ENCODE measurements at regions not wholly inside any gene's neighbourhood (a gene's known extent, or its start where the extent isn't known, plus 50 kb on each side); places are given as distances from the start of the nearest gene placed in this dataset.

DNA sequence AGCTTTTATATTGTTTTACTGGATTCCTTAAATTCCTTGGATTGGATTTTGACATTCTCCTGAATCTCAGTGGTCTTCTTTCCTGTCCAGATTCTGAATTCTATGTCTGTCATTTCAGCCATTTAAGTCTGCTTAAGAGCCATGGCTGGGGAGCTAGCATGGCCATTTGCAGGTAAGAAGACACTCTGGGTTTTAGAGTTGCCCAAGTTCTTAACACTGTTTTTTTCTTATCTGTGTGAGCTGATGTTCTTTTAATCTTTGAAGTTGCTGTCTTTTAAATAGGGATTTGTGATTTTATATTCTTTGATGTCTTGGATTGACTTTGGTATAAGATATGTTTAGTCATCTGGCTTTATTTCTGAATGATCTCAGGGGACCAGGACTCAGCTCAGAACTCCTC, 677.2 kb downstream of the CCDC85A start:
- no peaks in the 10 kb centered on the region; a peak in 1 of 7 replicates for H3K36me3 Mint-ChIP-seq (ENCODE audit: insufficient read depth in 1 of 3, low read depth in 3 of 3)
- TF ChIP-seq, protein P1, sequence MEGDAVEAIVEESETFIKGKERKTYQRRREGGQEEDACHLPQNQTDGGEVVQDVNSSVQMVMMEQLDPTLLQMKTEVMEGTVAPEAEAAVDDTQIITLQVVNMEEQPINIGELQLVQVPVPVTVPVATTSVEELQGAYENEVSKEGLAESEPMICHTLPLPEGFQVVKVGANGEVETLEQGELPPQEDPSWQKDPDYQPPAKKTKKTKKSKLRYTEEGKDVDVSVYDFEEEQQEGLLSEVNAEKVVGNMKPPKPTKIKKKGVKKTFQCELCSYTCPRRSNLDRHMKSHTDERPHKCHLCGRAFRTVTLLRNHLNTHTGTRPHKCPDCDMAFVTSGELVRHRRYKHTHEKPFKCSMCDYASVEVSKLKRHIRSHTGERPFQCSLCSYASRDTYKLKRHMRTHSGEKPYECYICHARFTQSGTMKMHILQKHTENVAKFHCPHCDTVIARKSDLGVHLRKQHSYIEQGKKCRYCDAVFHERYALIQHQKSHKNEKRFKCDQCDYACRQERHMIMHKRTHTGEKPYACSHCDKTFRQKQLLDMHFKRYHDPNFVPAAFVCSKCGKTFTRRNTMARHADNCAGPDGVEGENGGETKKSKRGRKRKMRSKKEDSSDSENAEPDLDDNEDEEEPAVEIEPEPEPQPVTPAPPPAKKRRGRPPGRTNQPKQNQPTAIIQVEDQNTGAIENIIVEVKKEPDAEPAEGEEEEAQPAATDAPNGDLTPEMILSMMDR (conservative IDR thresholded peaks at IDR 0.05) = no peak
- H4K20me1 ChIP-seq (ENCODE audit: control insufficient read depth, insufficient read depth, insufficient read length) = no peaks in the 10 kb centered on the region
- no peak for DNase-seq
- no peaks in the 10 kb centered on the region for H3K4me1 ChIP-seq (ENCODE audit: insufficient read depth, low read length)
- no peaks in the 10 kb centered on the region for H3K79me1 ChIP-seq (ENCODE audit: insufficient read depth, low read depth, low read length, poor library complexity, severe bottlenecking)
- no peak overlapping the region for H3K27ac Mint-ChIP-seq
- no peak overlapping the region for H4K5ac ChIP-seq (ENCODE audit: insufficient read length, low read depth, low read length)
- no peaks in the 10 kb centered on the region for H3K79me2 ChIP-seq (ENCODE audit: insufficient read depth, low read length)
- no peak overlapping the region for H2AFZ ChIP-seq (ENCODE audit: low read length)
- H3K9ac ChIP-seq (ENCODE audit: extremely low read depth, insufficient read length, low read length) = no peak overlapping the region
- H3K27me3 ChIP-seq (ENCODE audit: insufficient read depth, low read length) = no peaks in the 10 kb centered on the region
- no peak overlapping the region for H3K18ac ChIP-seq (ENCODE audit: insufficient read length, low read depth, low read length)
- H3K56ac ChIP-seq (ENCODE audit: insufficient read length, low read depth, low read length) = no peak overlapping the region
- H2BK120ac ChIP-seq (ENCODE audit: low read depth, low read length, poor library complexity, severe bottlenecking) = no peak overlapping the region
- no peaks in the 10 kb centered on the region for H3K23me2 ChIP-seq (ENCODE audit: insufficient read length, low read depth, low read length, poor library complexity, severe bottlenecking)
- no peaks in the 10 kb centered on the region for H3K9me3 ChIP-seq (ENCODE audit: control insufficient read depth, low read depth, low read length)
- H2AK5ac ChIP-seq (ENCODE audit: insufficient read length, low read length) = no peak overlapping the region
- H2BK12ac ChIP-seq (ENCODE audit: insufficient read length, low read depth, low read length) = no peak overlapping the region
- H3K9me3 Mint-ChIP-seq = peaks cover 0 to 12% of the 10 kb centered on the region in 2 experiments; a peak in 2 of 5 replicates
- H3K4me3 Mint-ChIP-seq = no peak overlapping the region
- H2BK15ac ChIP-seq (ENCODE audit: low read depth, low read length) = no peak overlapping the region
- no peak overlapping the region for H2BK20ac ChIP-seq (ENCODE audit: low read depth, low read length, poor library complexity, severe bottlenecking)
- H3T11ph ChIP-seq (ENCODE audit: low read length) = no peak overlapping the region
- no peak overlapping the region for H2BK5ac ChIP-seq (ENCODE audit: insufficient read length, low read length)
- no peak overlapping the region for H3K14ac ChIP-seq (ENCODE audit: insufficient read depth, low read length)
- no peak overlapping the region for H4K8ac ChIP-seq (replicated peaks; ENCODE audit: insufficient read length, low read depth, low read length)
- H3K27me3 Mint-ChIP-seq (ENCODE audit: low read depth) = no peaks in the 10 kb centered on the region; the same call in 1 of the 2 replicates
- H3K4ac ChIP-seq (ENCODE audit: low read depth, low read length) = no peak overlapping the region
- no peaks in the 10 kb centered on the region for H3K4me1 Mint-ChIP-seq
- no peak overlapping the region for H3K4me2 ChIP-seq (ENCODE audit: insufficient read depth, insufficient read length, low read length)
- no peak overlapping the region for H3K23ac ChIP-seq (ENCODE audit: insufficient read length, low read depth, low read length)
- no peak overlapping the region for H4K91ac ChIP-seq (ENCODE audit: insufficient read length, low read depth, low read length)
- no peak overlapping the region for H3K27ac ChIP-seq (ENCODE audit: insufficient read length, low read depth, low read length)

Measured in H9 (cell line).